Psoas muscle (tissue), 7 donors: ENCODE measurements at regions not wholly inside any gene's neighbourhood (a gene's known extent, or its start where the extent isn't known, plus 50 kb on each side); places are given as distances from the start of the nearest gene placed in this dataset.

Source experiments
- ATAC-seq, 4 donors: fragments of 200-7000 bp; cut with Tn5 transposase; one replicate each; pipeline ENCODE4 v1.9.1; 2020; ENCODE audit warnings: moderate library complexity in 3 of 4, mild to moderate bottlenecking in 2 of 4
- DNase-seq, 2 donors: peaks; one replicate each; pipeline ENCODE4 v3.0.0-alpha.2; 2020
- H3K27ac ChIP-seq: fragments of 200-600 bp; one replicate; pipeline ENCODE4 v1.8.0; 2022
- H3K27me3 ChIP-seq, 3 donors: fragments of 200-600 bp in 1 of 3; one replicate each; pipeline versions ENCODE4 v1.6.1 to v1.8.0; 2013 to 2022; ENCODE audit warnings: low read length in 2 of 3, mild to moderate bottlenecking in 2 of 3, moderate library complexity in 1 of 3; ENCODE audit not compliant: insufficient read depth in 3 of 3
- H3K36me3 ChIP-seq, 2 donors: fragments of 200-600 bp in 1 of 2; one replicate each; pipeline versions ENCODE4 v1.6.1 to v1.8.0; 2013 to 2022; ENCODE audit warnings: low read depth in 1 of 2, mild to moderate bottlenecking in 1 of 2, moderate library complexity in 1 of 2; ENCODE audit not compliant: insufficient read depth in 1 of 2
- H3K4me1 ChIP-seq: fragments of 200-600 bp; one replicate; pipeline ENCODE4 v1.8.0; 2022
- H3K4me3 ChIP-seq: fragments of 200-600 bp; one replicate; pipeline ENCODE4 v1.8.0; 2022; ENCODE audit warnings: mild to moderate bottlenecking
- H3K9me3 ChIP-seq: fragments of 200-600 bp; one replicate; pipeline ENCODE4 v1.8.0; 2022
- WGBS, 3 donors: extraction: QIAGEN DNeasy Blood & Tissue Kit; methylation state at CpG; one replicate each; pipeline versions ENCODE4 v1.1.6 to v1.1.7; 2013; 5-methylcytosine and 5-hydroxymethylcytosine counted together
- intact Hi-C, 2 donors: fragments of 100-400 bp; cut with DNase I; formaldehyde crosslinking; loops; one replicate each; pipeline versions ENCODE4 v1.11.0 to v1.14.2; 2022
- TF ChIP-seq, protein P1 (sequence below): fragments of 200-600 bp; IDR thresholded peaks from one replicate; pipeline ENCODE4 v1.8.0; 2022; ENCODE audit warnings: antibody characterized with exemption
- donor health status: healthy with polysubstance abuse.
- donor health status: DM: no; HTN: no; CAD: no; lungs with moderate emphysema.
- donor health status: Bipolar disorder and iron deficiency.
- donor health status: healthy.
- donor health status: DM: yes; HTN: yes; CAD: no.
- donor health status: DM: no; HTN: no; CAD: no.
- donor health status: DM: yes; HTN: yes; CAD: no.

DNA sequence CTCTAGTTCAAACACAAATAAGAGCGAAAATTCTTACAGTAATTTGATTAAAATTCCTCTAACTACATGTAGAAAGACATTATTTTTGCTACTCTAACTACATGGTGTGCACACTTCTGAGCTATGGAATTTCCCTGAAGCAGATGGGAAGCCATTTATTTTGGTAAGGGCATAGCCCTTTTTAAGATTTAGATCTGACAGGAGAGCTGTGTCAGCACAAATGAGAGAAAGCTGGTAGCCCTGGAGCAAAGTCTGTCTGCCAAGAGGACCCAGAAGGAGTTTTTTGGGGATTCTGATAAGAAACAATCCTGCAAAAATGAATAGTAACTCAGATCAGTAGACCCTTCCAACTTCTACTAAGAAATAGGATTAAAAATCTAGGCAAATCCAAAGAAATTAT lies 595.9 kb upstream of the MEF2C start:
- WGBS, 3 donors: 90 to 95% (median 93%) methylated on average over 1 of the region's 1 CpG
- intact Hi-C loops: no loop called here
- Histone ChIP-seq H3K36me3 (no peaks in the 10 kb centered on the region), H3K4me1 (no peaks in the 10 kb centered on the region), H3K4me3 (no peak overlapping the region), H3K9me3 (no peaks in the 10 kb centered on the region), H3K27ac (no peak overlapping the region), H3K27me3 (no peaks in the 10 kb centered on the region)
- DNase-seq (no peak), ATAC-seq (no peak)
- TF ChIP-seq, protein P1, sequence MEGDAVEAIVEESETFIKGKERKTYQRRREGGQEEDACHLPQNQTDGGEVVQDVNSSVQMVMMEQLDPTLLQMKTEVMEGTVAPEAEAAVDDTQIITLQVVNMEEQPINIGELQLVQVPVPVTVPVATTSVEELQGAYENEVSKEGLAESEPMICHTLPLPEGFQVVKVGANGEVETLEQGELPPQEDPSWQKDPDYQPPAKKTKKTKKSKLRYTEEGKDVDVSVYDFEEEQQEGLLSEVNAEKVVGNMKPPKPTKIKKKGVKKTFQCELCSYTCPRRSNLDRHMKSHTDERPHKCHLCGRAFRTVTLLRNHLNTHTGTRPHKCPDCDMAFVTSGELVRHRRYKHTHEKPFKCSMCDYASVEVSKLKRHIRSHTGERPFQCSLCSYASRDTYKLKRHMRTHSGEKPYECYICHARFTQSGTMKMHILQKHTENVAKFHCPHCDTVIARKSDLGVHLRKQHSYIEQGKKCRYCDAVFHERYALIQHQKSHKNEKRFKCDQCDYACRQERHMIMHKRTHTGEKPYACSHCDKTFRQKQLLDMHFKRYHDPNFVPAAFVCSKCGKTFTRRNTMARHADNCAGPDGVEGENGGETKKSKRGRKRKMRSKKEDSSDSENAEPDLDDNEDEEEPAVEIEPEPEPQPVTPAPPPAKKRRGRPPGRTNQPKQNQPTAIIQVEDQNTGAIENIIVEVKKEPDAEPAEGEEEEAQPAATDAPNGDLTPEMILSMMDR: no peak

DNA sequence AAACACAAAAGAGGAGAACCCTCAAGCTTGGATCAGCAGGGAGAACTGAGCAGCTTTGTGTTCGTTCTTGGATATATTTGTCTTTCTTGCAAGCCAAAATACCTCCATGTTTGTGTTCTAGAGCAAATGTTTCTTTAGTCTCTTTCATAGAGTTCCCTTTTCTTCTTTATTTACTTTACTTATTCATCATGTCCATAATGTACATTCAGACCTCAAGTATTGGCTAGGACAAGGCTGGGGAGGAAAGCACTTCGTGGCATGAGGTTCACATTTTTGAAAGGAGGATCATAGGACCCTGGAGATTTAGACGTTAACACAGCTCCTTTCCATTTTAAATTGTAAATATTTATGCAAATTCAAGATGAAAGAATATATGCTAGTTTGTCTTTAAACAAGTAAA lies 590.2 kb upstream of the MEF2C start:
- peaks cover 14% of the 10 kb centered on the region for H3K4me1 ChIP-seq
- ATAC-seq: no peak
- H3K9me3 ChIP-seq: no peaks in the 10 kb centered on the region
- no peaks in the 10 kb centered on the region for H3K36me3 ChIP-seq
- H3K27me3 ChIP-seq: no peaks in the 10 kb centered on the region
- TF ChIP-seq, protein P1: no peak
- intact Hi-C loops: no loop called here
- no peak for DNase-seq
- H3K4me3 ChIP-seq: no peak overlapping the region
- H3K27ac ChIP-seq: no peak overlapping the region
- 65 to 80% (median 67%) methylated on average over 3 of the region's 3 CpGs for WGBS, 3 donors

DNA sequence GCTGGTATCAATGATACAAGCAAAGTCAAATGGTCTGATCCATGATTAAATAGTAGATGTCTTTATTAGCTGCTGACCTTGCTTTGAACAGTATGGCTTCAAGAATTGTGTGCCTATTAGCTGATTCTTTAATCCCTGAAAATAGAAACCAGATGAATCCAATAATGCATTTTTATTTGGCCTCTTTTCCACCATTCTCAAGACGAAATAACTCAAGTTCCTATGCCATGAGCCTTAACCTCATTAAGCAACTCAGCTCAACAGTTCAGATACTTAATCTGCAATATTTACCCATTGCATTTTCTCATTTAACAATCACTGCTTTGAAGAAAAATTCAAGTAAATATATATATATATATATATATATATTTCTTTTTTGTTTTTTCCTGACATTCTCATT lies 588.6 kb upstream of the MEF2C start:
- DNase-seq: no peak
- TF ChIP-seq, protein P1: no peak
- intact Hi-C loops: no loop called here
- 22 to 50% (median 28%) methylated on average over 1 of the region's 1 CpG for WGBS, 3 donors
- ATAC-seq: peak in 1 of 4 donors; percentile 26
- Histone ChIP-seq H3K4me3 (no peak overlapping the region), H3K4me1 (peaks cover 14% of the 10 kb centered on the region), H3K36me3 (no peaks in the 10 kb centered on the region), H3K27ac (no peak overlapping the region), H3K27me3 (no peaks in the 10 kb centered on the region), H3K9me3 (no peaks in the 10 kb centered on the region)

DNA sequence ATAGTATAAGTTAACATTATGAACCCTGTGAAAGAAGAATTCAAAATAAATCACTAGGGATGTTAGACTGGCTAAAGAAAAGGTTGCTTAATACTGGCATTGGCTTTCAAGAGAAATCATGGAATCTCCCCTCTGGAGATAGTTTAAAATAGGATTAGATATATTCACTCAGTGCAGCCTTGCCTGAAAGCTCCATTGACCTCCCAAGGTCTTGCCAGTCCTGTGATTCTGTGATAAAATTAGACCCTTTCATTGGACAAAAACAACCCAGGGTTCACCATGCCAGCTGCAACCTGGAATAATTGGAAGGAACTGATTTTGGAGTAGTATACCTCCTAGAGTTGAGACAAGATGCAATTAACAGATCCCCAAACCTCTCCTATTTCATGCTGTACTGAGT lies 588.1 kb upstream of the MEF2C start:
- peak in 3 of 4 donors; percentile 45 to 71 (median 47) for ATAC-seq
- no peak for DNase-seq
- H3K36me3 ChIP-seq: no peaks in the 10 kb centered on the region
- peaks cover 14% of the 10 kb centered on the region for H3K4me1 ChIP-seq
- no peak overlapping the region for H3K4me3 ChIP-seq
- H3K9me3 ChIP-seq: no peaks in the 10 kb centered on the region
- no peaks in the 10 kb centered on the region for H3K27me3 ChIP-seq
- intact Hi-C loops: no loop called here
- TF ChIP-seq, protein P1: no peak
- H3K27ac ChIP-seq: peak overlapping the region; percentile 54

DNA sequence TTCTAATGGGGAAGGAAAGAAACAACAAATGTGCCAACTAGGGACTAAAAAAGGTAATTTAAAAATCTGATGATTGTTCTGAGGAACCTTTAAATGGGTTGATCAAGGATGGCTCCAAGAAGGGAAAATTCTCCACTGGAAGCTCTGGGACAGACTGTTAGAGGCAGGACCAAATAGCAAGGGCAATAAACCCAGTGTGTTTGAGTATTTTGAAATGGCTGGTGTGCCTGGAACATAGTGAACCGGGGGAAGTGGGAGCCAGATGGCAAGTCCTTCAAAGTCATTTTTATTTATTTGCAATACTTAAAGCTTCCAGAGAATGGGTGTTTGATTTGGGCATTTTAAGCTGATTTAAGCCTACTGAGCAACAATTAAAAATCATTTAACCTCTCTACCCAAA lies 587.7 kb upstream of the MEF2C start:
- TF ChIP-seq, protein P1: no peak
- DNase-seq: no peak
- WGBS, 3 donors: 7 to 21% (median 19%) methylated on average over 1 of the region's 1 CpG

More for the DNA sequence above, 587.7 kb upstream of the MEF2C start:
- Histone ChIP-seq H3K36me3 (no peaks in the 10 kb centered on the region), H3K4me1 (peaks cover 14% of the 10 kb centered on the region), H3K27me3 (no peaks in the 10 kb centered on the region), H3K27ac (peak overlapping the region; percentile 54), H3K9me3 (no peaks in the 10 kb centered on the region), H3K4me3 (no peak overlapping the region)
- ATAC-seq: peak in 3 of 4 donors; percentile 63 to 95 (median 88)
- intact Hi-C loops: no loop called here
